GM21717 (cell line): ENCODE measurements at regions not wholly inside any gene's neighbourhood (a gene's known extent, or its start where the extent isn't known, plus 50 kb on each side); places are given as distances from the start of the nearest gene placed in this dataset.

Experiments
- ATAC-seq: cut with Tn5 transposase; IDR thresholded peaks from one replicate; pipeline ENCODE4 v1.9.1; 2021; ENCODE audit warnings: mild to moderate bottlenecking, moderate library complexity; ENCODE audit not compliant: unreplicated experiment

- no peak for ATAC-seq
Measured at GRCh38 chr2:489838-490237, 187.4 kb downstream of the TMEM18 start.

GRCh38 chr2:489084-489483 lies 188.1 kb downstream of the TMEM18 start:
- no peak for ATAC-seq

GRCh38 chr2:487186-488079 lies 189.8 kb downstream of the TMEM18 start:
- no peak for ATAC-seq

- ATAC-seq: no peak
Measured at GRCh38 chr2:486371-486770, 190.8 kb downstream of the TMEM18 start.

- ATAC-seq: no peak
Measured at GRCh38 chr2:481388-481787, 193.5 kb upstream of the ALKAL2 start.

- ATAC-seq: no peak
Measured at GRCh38 chr2:479490-480176, 191.7 kb upstream of the ALKAL2 start.

- no peak for ATAC-seq
Measured at GRCh38 chr2:479031-479430, 191.1 kb upstream of the ALKAL2 start.

- ATAC-seq: no peak
Measured at GRCh38 chr2:471560-471959, 183.7 kb upstream of the ALKAL2 start.

GRCh38 chr2:469514-469913 lies 181.6 kb upstream of the ALKAL2 start:
- no peak for ATAC-seq

GRCh38 chr2:468648-469336 lies 180.9 kb upstream of the ALKAL2 start:
- no peak for ATAC-seq

GRCh38 chr2:467892-468647 lies 180.2 kb upstream of the ALKAL2 start:
- ATAC-seq: no peak

- no peak for ATAC-seq
Measured at GRCh38 chr2:467543-467891, 179.6 kb upstream of the ALKAL2 start.

- no peak for ATAC-seq
Measured at GRCh38 chr2:467101-467500, 179.2 kb upstream of the ALKAL2 start.

- no peak for ATAC-seq
Measured at GRCh38 chr2:464562-465309, 176.8 kb upstream of the ALKAL2 start.

GRCh38 chr2:460861-461260 lies 173.0 kb upstream of the ALKAL2 start:
- peak; percentile 86 for ATAC-seq

GRCh38 chr2:459931-460330 lies 172.0 kb upstream of the ALKAL2 start:
- ATAC-seq: no peak

- ATAC-seq: no peak
Measured at GRCh38 chr2:458425-458815, 170.5 kb upstream of the ALKAL2 start.

- ATAC-seq: no peak
Measured at GRCh38 chr2:457792-458424, 170.0 kb upstream of the ALKAL2 start.

GRCh38 chr2:457262-457661 lies 169.4 kb upstream of the ALKAL2 start:
- no peak for ATAC-seq

- ATAC-seq: no peak
Measured at GRCh38 chr2:455913-456312, 168.0 kb upstream of the ALKAL2 start.
